Nephron progenitor cell (in vitro differentiated cells): ENCODE measurements at regions not wholly inside any gene's neighbourhood (a gene's known extent, or its start where the extent isn't known, plus 50 kb on each side); places are given as distances from the start of the nearest gene placed in this dataset.

Experiments used
- DNase-seq: peaks from one replicate; pipeline ENCODE4 v3.0.0; 2021
- H3K27ac Mint-ChIP-seq: 2 replicates; pipeline ENCODE4 v1.8.0; 2021; ENCODE audit warnings: mild to moderate bottlenecking, moderate library complexity, mixed read lengths
- H3K27me3 Mint-ChIP-seq: 2 replicates; pipeline ENCODE4 v1.8.0; 2021; ENCODE audit warnings: mild to moderate bottlenecking, low read depth, mixed read lengths; ENCODE audit not compliant: poor library complexity
- H3K36me3 Mint-ChIP-seq: 2 replicates; pipeline ENCODE4 v1.8.0; 2021; ENCODE audit warnings: low read depth, mixed read lengths
- H3K4me1 Mint-ChIP-seq: 2 replicates; pipeline ENCODE4 v1.8.0; 2021; ENCODE audit warnings: mixed read lengths
- H3K4me3 Mint-ChIP-seq: 2 replicates; pipeline ENCODE4 v1.8.0; 2021; ENCODE audit warnings: mild to moderate bottlenecking, moderate library complexity, mixed read lengths
- H3K9me3 Mint-ChIP-seq: 2 replicates; pipeline ENCODE4 v1.8.0; 2021; ENCODE audit warnings: mild to moderate bottlenecking, moderate library complexity, mixed read lengths
- CTCF ChIP-seq: fragments of 200-600 bp; sonication (generic); IDR thresholded peaks from 2 replicates; pipeline ENCODE4 v1.5.0; 2021; ENCODE audit warnings: antibody characterized with exemption

DNA sequence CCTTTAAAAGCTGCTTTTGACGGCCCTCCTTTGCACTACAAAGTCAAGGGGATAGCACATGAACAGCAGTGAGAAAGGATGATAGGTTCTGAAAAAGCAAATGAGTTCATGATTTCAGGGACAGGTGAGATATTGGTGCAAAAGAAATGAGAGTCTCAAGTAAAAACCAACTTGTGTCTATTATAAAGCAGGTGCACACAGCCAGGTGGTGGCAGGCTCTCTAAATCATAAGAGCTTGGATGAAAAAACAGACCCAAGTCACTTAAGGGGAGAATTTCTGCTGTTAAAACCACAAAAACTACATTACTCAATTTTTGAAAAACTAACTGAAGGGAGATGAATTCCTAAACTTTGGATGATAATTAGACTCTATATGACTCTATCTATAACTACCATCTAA lies 201.5 kb downstream of the SP3 start:
- Mint-ChIP-seq H3K4me3 (no peak overlapping the region), H3K9me3 (no peaks in the 10 kb centered on the region), H3K27ac (no peak overlapping the region), H3K27me3 (peaks cover 12% of the 10 kb centered on the region), H3K36me3 (no peaks in the 10 kb centered on the region), H3K4me1 (no peaks in the 10 kb centered on the region)
- no peak for TF ChIP-seq CTCF
- DNase-seq, result no peak

GRCh38 chr2:173764094-173764493 lies 201.1 kb downstream of the SP3 start:
- Mint-ChIP-seq H3K4me3 (no peak overlapping the region), H3K27ac (no peak overlapping the region), H3K27me3 (peaks cover 12% of the 10 kb centered on the region), H3K4me1 (no peaks in the 10 kb centered on the region), H3K36me3 (no peaks in the 10 kb centered on the region), H3K9me3 (no peaks in the 10 kb centered on the region)
- TF ChIP-seq CTCF, result no peak
- no peak for DNase-seq

GRCh38 chr2:173766537-173767289 lies 198.5 kb downstream of the SP3 start:
- no peak for DNase-seq

GRCh38 chr2:173770947-173771678 lies 194.1 kb downstream of the SP3 start:
- Mint-ChIP-seq H3K4me1 (peaks cover 8% of the 10 kb centered on the region), H3K36me3 (no peaks in the 10 kb centered on the region), H3K9me3 (no peaks in the 10 kb centered on the region), H3K27me3 (peaks cover 3% of the 10 kb centered on the region), H3K4me3 (no peak overlapping the region), H3K27ac (no peak overlapping the region)
- DNase-seq, result no peak
- no peak for TF ChIP-seq CTCF

More at GRCh38 chr2:173766537-173767289, 198.5 kb downstream of the SP3 start:
- Mint-ChIP-seq H3K4me3 (no peak overlapping the region), H3K27me3 (peaks cover 3% of the 10 kb centered on the region), H3K27ac (no peak overlapping the region), H3K36me3 (no peaks in the 10 kb centered on the region), H3K9me3 (no peaks in the 10 kb centered on the region), H3K4me1 (peaks cover 8% of the 10 kb centered on the region)
- TF ChIP-seq CTCF, result no peak

GRCh38 chr2:173772205-173772604 lies 193.0 kb downstream of the SP3 start:
- Mint-ChIP-seq H3K4me3 (no peak overlapping the region), H3K9me3 (no peaks in the 10 kb centered on the region), H3K27ac (peak overlapping the region; percentile 27), H3K27me3 (peaks cover 3% of the 10 kb centered on the region), H3K4me1 (peaks cover 8% of the 10 kb centered on the region), H3K36me3 (no peaks in the 10 kb centered on the region)
- TF ChIP-seq CTCF, result no peak
- DNase-seq, result no peak
